HCT116 (cell line): ENCODE measurements at regions not wholly inside any gene's neighbourhood (a gene's known extent, or its start where the extent isn't known, plus 50 kb on each side); places are given as distances from the start of the nearest gene placed in this dataset.

ENCODE experiments used
- ATAC-seq: fragments of 200-7000 bp; cut with Tn5 transposase; 2 replicates; pipeline ENCODE4 v1.9.1; 2020; ENCODE audit warnings: mild to moderate bottlenecking, moderate library complexity
- BruUV-seq: library from RNA; stranded (reverse); fragments of 400-500 nt; replicated peaks from 2 replicates; lab custom pipeline; 2021; lab: Mats Ljungman, UMichigan
- CTCF ChIA-PET: fragments of 300-600 bp; sonication (Branson Sonifier 250); formaldehyde crosslinking; loops from one replicate; lab custom pipeline; 2021; ENCODE audit warnings: antibody characterized with exemption; lab: Charles Lee
- POLR2A ChIA-PET: fragments of 300-600, 350-600 bp; sonication (Branson Sonifier 250); formaldehyde crosslinking; loops from one replicate; lab custom pipeline; 2021; ENCODE audit warnings: antibody characterized with exemption; lab: Charles Lee
- RAD21 ChIA-PET, 2 experiments: fragments of 300-600 bp; sonication (Branson Sonifier 250); formaldehyde crosslinking; loops; one replicate each; lab custom pipeline; 2023; ENCODE audit warnings: low total read pairs in 2 of 2; ENCODE audit not compliant: uncharacterized antibody in 2 of 2, unreplicated experiment in 2 of 2, low non-redundant PET in 1 of 2; lab: Charles Lee
- DNase-seq: peaks from one replicate; pipeline ENCODE4 v3.0.0-alpha.2; 2010; ENCODE audit warnings: low read depth, low spot score
- H2AFZ ChIP-seq: fragments of 200-600 bp; shearing (Covaris generic), sonication (generic); 2 replicates; pipeline ENCODE4 v1.6.1; 2017; ENCODE audit warnings: low read depth, mixed run types, mixed read lengths, antibody characterized with exemption, low read length; ENCODE audit not compliant: poor library complexity, severe bottlenecking
- H3K27ac ChIP-seq: 2 replicates; pipeline ENCODE4 v1.5.1; 2012; ENCODE audit warnings: low read depth, low read length
- H3K27me3 ChIP-seq: fragments of 200-600 bp; sonication (generic); 2 replicates; pipeline ENCODE4 v1.6.1; 2016; ENCODE audit warnings: mixed run types, low read length, mixed read lengths; ENCODE audit not compliant: insufficient read depth
- H3K36me3 ChIP-seq, 2 experiments: fragments of 200-500 bp in 1 of 2; fragments of 200-600 bp in 1 of 2; sonication (Bioruptor generic) in 1 of 2; sonication (generic) in 1 of 2; 2 replicates each; pipeline versions ENCODE4 v1.5.1 to v1.6.1; 2014 to 2016; ENCODE audit warnings: low read length in 2 of 2, inconsistent platforms in 1 of 2, mixed read lengths in 1 of 2, mixed run types in 1 of 2; ENCODE audit not compliant: insufficient read depth in 2 of 2, control insufficient read depth in 1 of 2
- H3K4me1 ChIP-seq, 2 experiments: fragments of 200-600 bp in 1 of 2; sonication (generic) in 1 of 2; 2 replicates each; pipeline versions ENCODE4 v1.5.1 to v1.6.1; 2012 to 2017; ENCODE audit warnings: low read length in 2 of 2, inconsistent platforms in 1 of 2, mild to moderate bottlenecking in 1 of 2, mixed read lengths in 1 of 2, mixed run types in 1 of 2, moderate library complexity in 1 of 2; ENCODE audit not compliant: insufficient read depth in 2 of 2, control insufficient read depth in 1 of 2
- H3K4me2 ChIP-seq: fragments of 200-600 bp; sonication (generic); 2 replicates; pipeline ENCODE4 v1.6.1; 2017; ENCODE audit warnings: mixed run types, low read length, mixed read lengths
- H3K4me3 ChIP-seq, 2 experiments: fragments of 200-600 bp in 1 of 2; sonication (generic) in 1 of 2; replicated peaks in 1 of 2; 2 replicates each; pipeline ENCODE4 v1.5.1; 2011 to 2016; ENCODE audit warnings: low read length in 2 of 2, control low read depth in 1 of 2, low read depth in 1 of 2, mild to moderate bottlenecking in 1 of 2, mixed read lengths in 1 of 2, mixed run types in 1 of 2
- H3K79me2 ChIP-seq: fragments of 200-600 bp; sonication (generic); 2 replicates; pipeline ENCODE4 v1.6.1; 2017; ENCODE audit warnings: mild to moderate bottlenecking, mixed run types, low read length, moderate library complexity, mixed read lengths; ENCODE audit not compliant: insufficient read depth
- H3K9ac ChIP-seq: fragments of 200-600 bp; sonication (generic); 2 replicates; pipeline ENCODE4 v1.6.1; 2016; ENCODE audit warnings: low read length, mixed read lengths
- H3K9me2 ChIP-seq: fragments of 200-600 bp; sonication (generic), shearing (Covaris generic); 2 replicates; pipeline ENCODE4 v1.6.1; 2017; ENCODE audit warnings: mixed run types, mild to moderate bottlenecking, moderate library complexity; ENCODE audit not compliant: insufficient read depth
- H3K9me3 ChIP-seq, 2 experiments: fragments of 200-500 bp in 1 of 2; fragments of 200-600 bp in 1 of 2; sonication (Bioruptor generic) in 1 of 2; sonication (generic) in 1 of 2; 2 replicates each; pipeline ENCODE4 v1.6.1; 2014 to 2017; ENCODE audit warnings: low read length in 2 of 2, mixed read lengths in 2 of 2, inconsistent platforms in 1 of 2, low read depth in 1 of 2, mild to moderate bottlenecking in 1 of 2, mixed run types in 1 of 2, moderate library complexity in 1 of 2; ENCODE audit not compliant: control insufficient read depth in 1 of 2, insufficient read depth in 1 of 2
- H4K20me1 ChIP-seq: fragments of 200-600 bp; sonication (generic), shearing (Covaris generic); 2 replicates; pipeline ENCODE4 v1.6.1; 2017; ENCODE audit warnings: mixed run types, mild to moderate bottlenecking, moderate library complexity; ENCODE audit not compliant: insufficient read depth
- EGR1 ChIP-seq: IDR thresholded peaks from 2 replicates; pipeline ENCODE4 v1.6.1; 2012; ENCODE audit warnings: low read depth
- ELF1 ChIP-seq: IDR thresholded peaks from 2 replicates; pipeline ENCODE4 v1.6.1; 2012; ENCODE audit warnings: low read depth, borderline replicate concordance
- FOSL1 ChIP-seq: IDR thresholded peaks from 2 replicates; pipeline ENCODE4 v1.6.1; 2012; ENCODE audit warnings: low read depth
- JUND ChIP-seq: IDR thresholded peaks from 2 replicates; pipeline ENCODE4 v1.6.1; 2012
- POLR2A ChIP-seq: IDR thresholded peaks from 2 replicates; pipeline ENCODE4 v1.7.0; 2011; ENCODE audit warnings: borderline replicate concordance; ENCODE audit not compliant: insufficient read depth, insufficient read length; ENCODE audit errors: extremely low read depth
- POLR2AphosphoS5 ChIP-seq: IDR thresholded peaks from 2 replicates; pipeline ENCODE4 v1.6.1; 2011; ENCODE audit warnings: mild to moderate bottlenecking, low read depth, low read length, moderate library complexity
- RAD21 ChIP-seq: IDR thresholded peaks from 2 replicates; pipeline ENCODE4 v1.6.1; 2012; ENCODE audit warnings: low read depth, mild to moderate bottlenecking
- SIN3A ChIP-seq: IDR thresholded peaks from 2 replicates; pipeline ENCODE4 v1.6.1; 2012; ENCODE audit warnings: low read depth
- SP1 ChIP-seq: IDR thresholded peaks from 2 replicates; pipeline ENCODE4 v1.6.1; 2012; ENCODE audit warnings: low read depth
- SRF ChIP-seq: IDR thresholded peaks from 2 replicates; pipeline ENCODE4 v1.6.1; 2012; ENCODE audit warnings: low read depth
- TCF7L2 ChIP-seq: IDR thresholded peaks from 2 replicates; pipeline ENCODE4 v1.7.0; 2011; ENCODE audit warnings: borderline replicate concordance, inconsistent platforms; ENCODE audit not compliant: insufficient read depth, insufficient read length; ENCODE audit errors: extremely low read depth
- YY1 ChIP-seq: IDR thresholded peaks from 2 replicates; pipeline ENCODE4 v1.6.1; 2011; ENCODE audit warnings: low read length, low read depth, moderate library complexity, mild to moderate bottlenecking; ENCODE audit not compliant: insufficient replicate concordance; ENCODE audit errors: extremely low read depth
- ZFX ChIP-seq: fragments of 450-650 bp; IDR thresholded peaks from 2 replicates; pipeline ENCODE4 v1.6.1; 2017
- ZNF274 ChIP-seq: fragments of 200-500 bp; sonication (Bioruptor generic); IDR thresholded peaks from 2 replicates; pipeline ENCODE4 v1.6.1; 2014; ENCODE audit warnings: mild to moderate bottlenecking, low read depth, low read length, inconsistent platforms
- intact Hi-C: fragments of 100-400 bp; cut with micrococcal nuclease; formaldehyde crosslinking; loops from 2 replicates; pipeline ENCODE4 v1.10.0; 2022
- TF ChIP-seq, protein P1 (sequence below): IDR thresholded peaks from 2 replicates; pipeline ENCODE4 v1.6.1; 2012
- TF ChIP-seq, protein P2 (sequence below), 3 experiments: fragments of 200-600 bp in 1 of 3; sonication (generic) in 1 of 3; IDR thresholded peaks in 2 of 3; conservative IDR thresholded peaks in 1 of 3; 2 replicates each; pipeline ENCODE4 v1.5.1; 2012 to 2017; ENCODE audit warnings: low read depth in 2 of 3, low read length in 2 of 3, antibody characterized with exemption in 1 of 3, borderline replicate concordance in 1 of 3, control low read depth in 1 of 3, mild to moderate bottlenecking in 1 of 3, mixed read lengths in 1 of 3, mixed run types in 1 of 3, moderate library complexity in 1 of 3; ENCODE audit not compliant: insufficient read depth in 1 of 3
- TF ChIP-seq, protein P3 (sequence below): IDR thresholded peaks from 2 replicates; pipeline ENCODE4 v1.6.1; 2012
- TF ChIP-seq, protein P4 (sequence below): IDR thresholded peaks from 2 replicates; pipeline ENCODE4 v1.6.1; 2012; ENCODE audit warnings: low read depth
- TF ChIP-seq, protein P5 (sequence below): IDR thresholded peaks from 2 replicates; pipeline ENCODE4 v1.6.1; 2011; ENCODE audit warnings: mild to moderate bottlenecking, low read length, moderate library complexity; ENCODE audit not compliant: insufficient replicate concordance; ENCODE audit errors: extremely low read depth

DNA sequence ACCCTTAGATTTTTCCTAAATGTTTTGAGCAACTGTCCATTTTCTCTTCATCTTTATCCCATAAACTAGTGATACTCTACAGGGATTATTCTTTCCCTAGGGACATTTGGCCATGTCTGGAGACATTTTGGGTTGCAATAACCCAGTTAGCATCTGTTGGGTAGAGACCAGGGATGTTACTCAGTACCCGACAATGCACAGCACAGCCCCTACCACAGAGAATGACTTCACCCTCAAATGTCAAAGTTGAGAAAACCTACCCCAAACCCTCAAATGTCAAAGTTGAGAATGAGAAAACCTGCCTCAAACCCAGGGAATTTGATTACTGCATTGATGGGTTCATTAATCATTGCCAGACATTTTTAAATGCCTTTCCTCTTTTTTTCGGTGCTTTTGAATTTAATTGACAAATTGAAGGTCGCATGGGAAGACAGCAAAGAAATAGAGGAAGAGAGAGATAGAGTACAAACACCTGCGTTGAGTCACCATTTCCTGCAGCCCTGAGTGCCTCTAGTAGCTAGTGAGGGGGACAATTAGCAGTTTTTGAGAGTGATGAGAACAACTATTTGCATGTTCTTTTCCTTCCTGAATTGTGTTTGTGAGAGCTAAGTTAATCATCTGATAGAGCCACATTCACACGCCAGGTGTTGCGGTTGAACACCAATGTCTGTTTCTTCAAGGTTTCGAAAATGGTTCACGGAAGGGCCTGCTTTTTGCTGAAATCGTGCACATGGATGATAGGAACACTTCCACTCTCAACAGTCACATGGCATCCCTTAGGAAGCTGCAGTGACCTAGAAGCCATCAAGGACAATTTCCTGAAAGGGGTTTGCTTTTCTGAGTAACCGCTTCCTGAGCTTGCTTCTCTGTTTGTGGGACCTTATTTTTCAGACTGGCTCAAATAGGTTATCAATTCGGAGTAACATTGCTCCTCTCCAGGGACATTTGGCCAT lies 203.9 kb upstream of the VCX3A start:
- Histone ChIP-seq H2AFZ (no peak overlapping the region), H3K27ac (no peak overlapping the region), H3K27me3 (no peaks in the 10 kb centered on the region), H3K4me1 (no peaks in the 10 kb centered on the region), H3K36me3 (no peaks in the 10 kb centered on the region), H3K4me2 (no peak overlapping the region), H3K4me3 (no peak overlapping the region), H3K9me2 (no peaks in the 10 kb centered on the region), H3K79me2 (no peaks in the 10 kb centered on the region), H3K9ac (no peak overlapping the region), H3K9me3 (no peaks in the 10 kb centered on the region), H4K20me1 (no peaks in the 10 kb centered on the region)
- ATAC-seq (no peak), DNase-seq (no peak)
- CTCF ChIA-PET, result no interaction called here
- POLR2A ChIA-PET, result no interaction called here
- RAD21 ChIA-PET, result no interaction called here
- intact Hi-C loops, result no loop called here
- no TSS peak for BruUV-seq
- TF ChIP-seq, protein P1, sequence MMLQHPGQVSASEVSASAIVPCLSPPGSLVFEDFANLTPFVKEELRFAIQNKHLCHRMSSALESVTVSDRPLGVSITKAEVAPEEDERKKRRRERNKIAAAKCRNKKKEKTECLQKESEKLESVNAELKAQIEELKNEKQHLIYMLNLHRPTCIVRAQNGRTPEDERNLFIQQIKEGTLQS, result no peak
- TF ChIP-seq SRF, result no peak
- TF ChIP-seq JUND, result no peak
- no peak for TF ChIP-seq RAD21
- no peak for TF ChIP-seq SIN3A
- TF ChIP-seq SP1, result no peak
- TF ChIP-seq POLR2A, result no peak
- TF ChIP-seq, protein P2, sequence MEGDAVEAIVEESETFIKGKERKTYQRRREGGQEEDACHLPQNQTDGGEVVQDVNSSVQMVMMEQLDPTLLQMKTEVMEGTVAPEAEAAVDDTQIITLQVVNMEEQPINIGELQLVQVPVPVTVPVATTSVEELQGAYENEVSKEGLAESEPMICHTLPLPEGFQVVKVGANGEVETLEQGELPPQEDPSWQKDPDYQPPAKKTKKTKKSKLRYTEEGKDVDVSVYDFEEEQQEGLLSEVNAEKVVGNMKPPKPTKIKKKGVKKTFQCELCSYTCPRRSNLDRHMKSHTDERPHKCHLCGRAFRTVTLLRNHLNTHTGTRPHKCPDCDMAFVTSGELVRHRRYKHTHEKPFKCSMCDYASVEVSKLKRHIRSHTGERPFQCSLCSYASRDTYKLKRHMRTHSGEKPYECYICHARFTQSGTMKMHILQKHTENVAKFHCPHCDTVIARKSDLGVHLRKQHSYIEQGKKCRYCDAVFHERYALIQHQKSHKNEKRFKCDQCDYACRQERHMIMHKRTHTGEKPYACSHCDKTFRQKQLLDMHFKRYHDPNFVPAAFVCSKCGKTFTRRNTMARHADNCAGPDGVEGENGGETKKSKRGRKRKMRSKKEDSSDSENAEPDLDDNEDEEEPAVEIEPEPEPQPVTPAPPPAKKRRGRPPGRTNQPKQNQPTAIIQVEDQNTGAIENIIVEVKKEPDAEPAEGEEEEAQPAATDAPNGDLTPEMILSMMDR (IDR thresholded peaks at IDR 0.05 in 2 of 3, conservative IDR thresholded peaks at IDR 0.05 in 1 of 3; ENCODE audit: borderline replicate concordance in 1 of 3, insufficient read depth in 1 of 3, low read depth in 2 of 3, low read length in 2 of 3), result no peak
- TF ChIP-seq FOSL1, result no peak
- no peak for TF ChIP-seq ZFX
- TF ChIP-seq, protein P3, sequence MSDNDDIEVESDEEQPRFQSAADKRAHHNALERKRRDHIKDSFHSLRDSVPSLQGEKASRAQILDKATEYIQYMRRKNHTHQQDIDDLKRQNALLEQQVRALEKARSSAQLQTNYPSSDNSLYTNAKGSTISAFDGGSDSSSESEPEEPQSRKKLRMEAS, result no peak
- no peak for TF ChIP-seq YY1
- TF ChIP-seq, protein P4, sequence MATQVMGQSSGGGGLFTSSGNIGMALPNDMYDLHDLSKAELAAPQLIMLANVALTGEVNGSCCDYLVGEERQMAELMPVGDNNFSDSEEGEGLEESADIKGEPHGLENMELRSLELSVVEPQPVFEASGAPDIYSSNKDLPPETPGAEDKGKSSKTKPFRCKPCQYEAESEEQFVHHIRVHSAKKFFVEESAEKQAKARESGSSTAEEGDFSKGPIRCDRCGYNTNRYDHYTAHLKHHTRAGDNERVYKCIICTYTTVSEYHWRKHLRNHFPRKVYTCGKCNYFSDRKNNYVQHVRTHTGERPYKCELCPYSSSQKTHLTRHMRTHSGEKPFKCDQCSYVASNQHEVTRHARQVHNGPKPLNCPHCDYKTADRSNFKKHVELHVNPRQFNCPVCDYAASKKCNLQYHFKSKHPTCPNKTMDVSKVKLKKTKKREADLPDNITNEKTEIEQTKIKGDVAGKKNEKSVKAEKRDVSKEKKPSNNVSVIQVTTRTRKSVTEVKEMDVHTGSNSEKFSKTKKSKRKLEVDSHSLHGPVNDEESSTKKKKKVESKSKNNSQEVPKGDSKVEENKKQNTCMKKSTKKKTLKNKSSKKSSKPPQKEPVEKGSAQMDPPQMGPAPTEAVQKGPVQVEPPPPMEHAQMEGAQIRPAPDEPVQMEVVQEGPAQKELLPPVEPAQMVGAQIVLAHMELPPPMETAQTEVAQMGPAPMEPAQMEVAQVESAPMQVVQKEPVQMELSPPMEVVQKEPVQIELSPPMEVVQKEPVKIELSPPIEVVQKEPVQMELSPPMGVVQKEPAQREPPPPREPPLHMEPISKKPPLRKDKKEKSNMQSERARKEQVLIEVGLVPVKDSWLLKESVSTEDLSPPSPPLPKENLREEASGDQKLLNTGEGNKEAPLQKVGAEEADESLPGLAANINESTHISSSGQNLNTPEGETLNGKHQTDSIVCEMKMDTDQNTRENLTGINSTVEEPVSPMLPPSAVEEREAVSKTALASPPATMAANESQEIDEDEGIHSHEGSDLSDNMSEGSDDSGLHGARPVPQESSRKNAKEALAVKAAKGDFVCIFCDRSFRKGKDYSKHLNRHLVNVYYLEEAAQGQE, result no peak
- TF ChIP-seq, protein P5, sequence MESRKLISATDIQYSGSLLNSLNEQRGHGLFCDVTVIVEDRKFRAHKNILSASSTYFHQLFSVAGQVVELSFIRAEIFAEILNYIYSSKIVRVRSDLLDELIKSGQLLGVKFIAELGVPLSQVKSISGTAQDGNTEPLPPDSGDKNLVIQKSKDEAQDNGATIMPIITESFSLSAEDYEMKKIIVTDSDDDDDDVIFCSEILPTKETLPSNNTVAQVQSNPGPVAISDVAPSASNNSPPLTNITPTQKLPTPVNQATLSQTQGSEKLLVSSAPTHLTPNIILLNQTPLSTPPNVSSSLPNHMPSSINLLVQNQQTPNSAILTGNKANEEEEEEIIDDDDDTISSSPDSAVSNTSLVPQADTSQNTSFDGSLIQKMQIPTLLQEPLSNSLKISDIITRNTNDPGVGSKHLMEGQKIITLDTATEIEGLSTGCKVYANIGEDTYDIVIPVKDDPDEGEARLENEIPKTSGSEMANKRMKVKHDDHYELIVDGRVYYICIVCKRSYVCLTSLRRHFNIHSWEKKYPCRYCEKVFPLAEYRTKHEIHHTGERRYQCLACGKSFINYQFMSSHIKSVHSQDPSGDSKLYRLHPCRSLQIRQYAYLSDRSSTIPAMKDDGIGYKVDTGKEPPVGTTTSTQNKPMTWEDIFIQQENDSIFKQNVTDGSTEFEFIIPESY, result no peak
- no peak for TF ChIP-seq EGR1
- TF ChIP-seq TCF7L2, result no peak
- TF ChIP-seq ZNF274, result no peak
- TF ChIP-seq ELF1, result no peak
- TF ChIP-seq POLR2AphosphoS5, result no peak
